Ecto neural progenitor cell (in vitro differentiated cells): ENCODE measurements at regions not wholly inside any gene's neighbourhood (a gene's known extent, or its start where the extent isn't known, plus 50 kb on each side); places are given as distances from the start of the nearest gene placed in this dataset.

Experiments
- DNase-seq: peaks from one replicate; pipeline ENCODE4 v3.0.0-alpha.2; 2018; ENCODE audit warnings: low spot score

DNA sequence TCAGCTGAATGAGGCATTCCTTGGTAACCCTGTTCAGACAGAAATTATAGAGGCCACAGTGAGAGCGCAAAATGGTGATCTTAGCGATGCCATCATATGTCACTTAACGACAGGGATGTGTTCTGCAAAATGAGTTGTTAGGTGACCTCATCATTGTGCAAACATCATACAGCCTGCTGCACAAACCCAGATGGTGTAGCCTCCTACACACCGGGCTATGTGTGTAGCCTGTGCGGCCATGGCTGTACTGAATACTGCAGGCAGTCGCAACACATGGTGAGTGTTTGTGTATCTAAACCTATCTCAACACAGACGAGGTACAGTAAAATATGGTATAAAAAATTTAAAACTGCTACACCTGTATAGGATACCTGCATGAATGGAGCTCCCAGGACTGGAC is 234.1 kb upstream of the PMEPA1 start:
- DNase-seq: no peak

- DNase-seq: no peak
Measured at GRCh38 chr20:57943291-57943690, 233.5 kb upstream of the PMEPA1 start.

DNA sequence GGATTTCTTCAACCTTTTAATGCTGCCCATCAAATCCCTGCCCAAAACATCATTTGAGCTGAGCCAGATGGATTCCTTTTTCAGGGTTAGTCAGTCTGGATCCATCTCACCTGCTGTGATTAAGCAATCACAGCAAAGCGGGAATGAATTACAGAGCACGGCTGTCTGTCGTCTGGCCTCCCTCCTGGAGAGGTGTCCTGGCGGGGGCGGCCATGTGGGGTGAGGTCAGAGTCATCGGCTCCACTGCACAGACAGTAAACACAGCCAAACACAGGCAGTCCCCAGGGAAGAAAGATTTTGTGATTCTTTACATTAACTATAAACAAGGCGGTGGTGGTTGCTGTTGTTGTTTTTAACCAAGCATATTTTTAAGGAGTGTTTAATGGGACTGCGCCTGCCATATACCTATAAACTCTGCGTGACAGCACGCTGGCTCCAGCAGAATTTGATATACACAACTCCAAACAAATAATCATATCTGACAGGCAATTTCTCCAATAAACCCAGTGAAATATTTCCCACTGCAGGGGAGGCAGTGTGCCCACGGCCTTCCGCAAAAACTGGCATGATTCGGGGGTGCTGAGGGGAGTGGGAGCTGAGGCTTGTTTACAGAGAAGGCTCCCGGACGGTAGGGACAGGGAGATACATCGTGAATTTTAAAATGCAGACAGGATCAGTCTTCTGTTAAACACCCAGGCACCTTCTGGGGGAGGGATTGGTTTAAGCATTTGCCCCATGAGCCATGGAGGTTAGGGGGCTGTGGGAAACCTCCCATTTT is 232.0 kb upstream of the PMEPA1 start:
- no peak for DNase-seq

GRCh38 chr20:57940868-57941522 is 231.2 kb upstream of the PMEPA1 start:
- no peak for DNase-seq

GRCh38 chr20:57940376-57940775 is 230.6 kb upstream of the PMEPA1 start:
- no peak for DNase-seq

- no peak for DNase-seq
Measured at GRCh38 chr20:57939499-57939898, 229.7 kb upstream of the PMEPA1 start.

DNA sequence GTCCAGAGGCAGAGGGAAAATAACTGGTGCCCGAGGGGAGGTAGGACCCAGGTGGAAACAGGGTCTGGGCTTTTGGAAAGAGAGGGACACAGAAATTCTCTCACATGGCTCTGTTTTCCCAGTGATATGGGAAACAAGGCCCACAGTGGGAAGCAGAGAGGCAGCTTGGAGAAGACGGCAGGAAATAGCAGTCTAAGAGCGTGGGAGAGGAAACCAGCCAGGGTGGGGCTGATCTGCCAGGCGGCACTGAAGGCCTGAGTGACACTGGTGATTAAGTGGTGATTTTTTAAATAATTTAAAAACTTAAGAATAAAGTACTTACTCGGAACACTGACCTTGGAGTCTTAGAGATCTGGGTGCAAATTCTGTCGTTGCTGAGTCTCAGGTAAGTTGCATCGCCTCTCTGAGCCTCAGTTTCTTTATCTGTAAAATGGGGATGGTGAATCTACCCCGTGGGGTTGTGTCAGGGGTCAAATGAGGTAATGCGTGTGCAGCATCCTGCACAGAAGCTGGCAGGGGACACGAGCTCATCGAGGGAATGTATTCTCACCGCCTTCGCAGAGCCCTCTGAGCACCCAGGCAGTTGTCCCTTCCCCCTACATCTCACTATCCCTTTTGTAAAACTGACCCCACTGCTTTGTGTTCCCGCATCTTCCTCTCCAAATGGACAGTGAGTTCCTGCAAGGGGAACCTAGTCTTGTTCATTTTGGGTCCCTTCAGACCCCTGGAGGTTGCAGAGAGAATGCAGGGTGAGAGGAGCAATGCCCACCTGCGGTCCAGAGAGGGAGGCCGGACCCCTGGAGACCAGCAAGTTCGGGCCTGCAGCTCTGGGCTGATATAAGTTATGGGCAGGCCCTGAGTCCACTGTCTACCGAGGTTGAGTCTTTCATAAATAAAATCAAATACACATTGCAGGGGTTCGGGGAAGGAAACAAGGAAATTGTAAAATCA is 228.6 kb upstream of the PMEPA1 start:
- DNase-seq: no peak

DNA sequence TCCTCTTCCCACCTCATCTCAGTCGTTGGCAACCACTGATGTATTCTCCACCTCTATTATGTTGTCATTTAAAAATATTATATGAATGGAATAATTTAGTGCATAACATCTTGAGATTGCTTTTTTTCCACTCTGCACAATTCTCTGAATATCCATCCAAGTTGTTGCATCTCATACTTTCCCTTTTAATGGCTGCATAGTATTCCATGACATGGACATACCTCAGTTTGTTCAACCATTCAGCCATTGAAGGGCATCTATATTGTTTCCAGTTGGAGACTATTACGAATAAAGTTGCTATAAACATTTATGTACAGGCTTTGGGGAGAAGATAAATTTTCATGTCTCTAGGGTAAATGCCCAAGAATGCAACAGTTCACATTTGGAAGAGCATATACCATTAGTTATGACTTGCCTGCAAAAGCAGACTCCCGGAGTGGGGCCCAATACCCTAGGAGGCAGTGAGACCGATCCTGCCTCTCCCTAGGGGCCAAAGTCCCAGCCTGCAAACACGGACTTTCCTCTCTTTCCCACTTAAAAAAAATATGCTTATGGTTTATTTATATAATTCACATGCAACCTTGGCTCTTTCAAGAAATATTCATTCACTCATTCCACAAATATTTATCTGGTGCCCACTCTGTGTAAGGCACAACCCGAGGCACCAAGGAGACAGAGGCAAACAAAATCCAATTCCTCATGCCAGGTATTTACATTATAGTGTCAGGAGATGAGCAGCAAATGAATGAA is 227.0 kb upstream of the PMEPA1 start:
- no peak for DNase-seq

DNA sequence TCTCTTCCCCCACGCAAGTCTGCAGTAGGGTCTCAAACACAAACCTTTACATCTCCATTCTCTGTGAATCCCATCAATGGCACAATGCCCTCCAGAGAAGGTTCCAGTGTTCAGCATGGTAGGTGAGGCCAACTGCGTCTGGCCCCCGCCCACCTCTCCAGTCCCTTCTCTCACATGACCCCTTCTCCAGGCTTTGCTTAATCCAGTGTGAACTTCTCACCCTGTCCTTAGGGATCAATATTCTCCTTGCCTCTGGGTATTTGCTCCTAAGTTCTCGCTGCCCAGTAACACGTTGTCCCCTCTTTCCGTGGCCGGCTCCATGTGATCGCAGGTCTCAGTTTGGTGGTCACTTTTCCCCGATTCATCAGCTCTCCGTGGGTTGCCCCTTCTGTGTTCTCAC is 225.1 kb upstream of the PMEPA1 start:
- no peak for DNase-seq

GRCh38 chr20:57934007-57934805 is 224.4 kb upstream of the PMEPA1 start:
- DNase-seq: no peak

GRCh38 chr20:57932227-57932864 is 222.5 kb upstream of the PMEPA1 start:
- no peak for DNase-seq

DNA sequence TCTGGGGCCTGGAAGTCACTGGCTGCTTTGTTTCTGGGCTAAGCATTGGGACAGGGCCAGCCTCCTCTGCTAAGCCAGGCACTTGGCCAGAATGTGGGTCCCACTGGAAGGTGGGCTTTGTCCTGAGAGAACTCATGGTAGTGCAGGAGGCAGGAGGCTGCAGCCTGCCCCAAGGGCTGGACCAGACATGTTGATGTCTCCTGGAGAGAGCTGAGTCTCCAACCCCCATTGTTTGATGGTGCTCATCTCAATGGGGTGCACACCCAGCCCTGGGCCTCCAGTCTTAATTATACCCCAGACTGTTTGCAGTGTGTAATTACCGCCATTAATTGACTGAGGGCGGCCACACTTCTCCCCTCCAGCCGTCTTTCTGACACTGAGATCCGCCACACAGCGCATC is 220.5 kb upstream of the PMEPA1 start:
- no peak for DNase-seq

GRCh38 chr20:57928181-57928967 is 218.6 kb upstream of the PMEPA1 start:
- no peak for DNase-seq

DNA sequence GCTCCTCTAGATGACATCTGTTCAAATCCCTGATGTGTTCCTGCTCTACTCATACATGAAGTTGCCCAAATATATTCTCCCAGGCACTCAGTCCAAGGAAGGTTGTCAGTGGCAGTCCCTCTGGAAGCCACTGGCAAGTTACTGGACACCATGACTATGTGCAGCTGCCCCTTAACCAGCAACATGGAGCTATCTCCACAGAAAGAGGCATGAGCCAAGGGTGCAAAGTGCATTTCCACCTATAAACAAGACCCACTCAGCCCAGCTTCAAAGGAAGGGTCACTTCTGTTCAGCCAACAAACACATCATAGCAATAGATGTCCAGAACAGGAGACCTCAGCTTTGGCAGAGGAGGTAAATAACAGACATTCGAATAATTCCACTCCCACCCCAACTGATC is 217.6 kb upstream of the PMEPA1 start:
- DNase-seq: no peak

DNA sequence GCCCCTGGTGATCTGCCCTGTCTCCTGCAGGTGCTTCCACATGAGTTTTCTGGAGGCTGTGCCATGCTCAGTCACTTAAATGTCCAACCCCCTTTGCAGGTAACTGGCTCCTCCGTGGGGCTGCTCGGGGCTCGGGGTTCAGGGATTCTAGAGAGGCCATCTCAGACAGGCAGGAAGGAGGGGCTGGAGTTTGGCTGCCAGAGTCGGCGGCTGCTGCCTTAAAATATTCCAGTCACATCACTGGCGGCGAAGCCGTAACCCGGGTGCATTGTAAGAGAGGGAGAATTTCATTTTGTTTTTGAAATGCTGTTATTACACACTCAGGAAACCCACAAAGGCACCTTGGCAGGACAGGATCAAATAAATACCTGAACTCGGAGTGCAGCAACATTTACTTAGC is 212.9 kb upstream of the PMEPA1 start:
- no peak for DNase-seq

DNA sequence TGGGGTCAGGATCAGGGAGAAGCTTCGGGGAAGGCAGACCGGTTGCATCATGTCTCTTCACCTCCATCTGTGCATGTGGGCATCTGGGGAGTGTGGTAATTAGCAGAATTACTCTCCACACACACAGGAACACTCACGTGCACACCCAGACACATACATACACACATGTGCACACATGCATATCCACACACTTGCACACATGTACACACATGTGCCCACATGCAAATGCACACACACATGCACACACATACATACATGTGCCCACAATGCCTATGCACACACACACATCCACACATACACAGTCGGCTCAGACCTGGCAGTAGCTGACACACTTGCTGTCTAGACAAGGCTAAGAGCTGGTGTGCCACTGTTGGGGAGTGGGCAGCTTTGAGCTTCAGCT is 212.3 kb upstream of the PMEPA1 start:
- DNase-seq: no peak

DNA sequence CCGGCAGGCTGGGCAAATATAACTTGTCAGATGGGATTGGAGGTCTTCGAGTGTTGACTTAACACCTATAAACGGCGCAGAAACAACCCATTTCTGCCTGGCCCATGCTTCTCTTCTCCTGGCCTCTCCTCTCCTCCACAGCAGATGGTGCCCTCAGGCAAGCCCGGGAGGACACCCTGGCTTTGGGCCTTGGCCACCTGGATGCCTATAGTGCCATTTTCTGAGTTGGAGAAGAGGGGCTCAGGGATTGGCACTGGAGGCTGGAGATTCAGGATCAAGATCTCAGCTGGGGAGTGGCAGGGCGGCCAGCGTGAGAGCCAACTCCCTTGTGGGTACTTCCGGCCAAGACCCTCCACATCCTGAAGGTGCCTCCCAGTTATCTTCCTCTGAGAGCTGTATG is 211.9 kb upstream of the PMEPA1 start:
- no peak for DNase-seq

- no peak for DNase-seq
Measured at GRCh38 chr20:57920971-57921370, 211.2 kb upstream of the PMEPA1 start.

DNA sequence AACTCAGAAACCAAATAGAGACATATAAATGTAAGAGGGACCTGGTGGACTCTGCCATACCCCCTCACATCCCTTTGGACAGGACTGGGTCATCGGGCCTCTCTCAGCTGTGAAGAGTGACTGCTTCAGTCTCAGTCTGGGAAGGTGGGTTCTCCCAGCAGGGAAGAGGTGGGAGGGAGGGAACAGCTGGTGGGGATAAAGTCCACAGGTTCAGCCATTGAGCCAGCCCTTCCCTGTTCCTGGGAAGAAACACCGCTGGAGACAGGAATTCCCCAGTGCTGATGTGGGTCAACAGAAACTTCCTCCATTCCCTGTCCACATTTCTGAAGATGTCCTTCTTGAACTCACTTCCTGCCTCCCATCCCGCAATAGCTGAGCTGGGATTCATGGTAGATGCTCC is 209.2 kb upstream of the PMEPA1 start:
- DNase-seq: no peak

GRCh38 chr20:57918551-57918950 is 208.7 kb upstream of the PMEPA1 start:
- no peak for DNase-seq
